ENCODE measurements at regions not wholly inside any gene's neighbourhood (a gene's known extent, or its start where the extent isn't known, plus 50 kb on each side); places are given as distances from the start of the nearest gene placed in this dataset.

DNA sequence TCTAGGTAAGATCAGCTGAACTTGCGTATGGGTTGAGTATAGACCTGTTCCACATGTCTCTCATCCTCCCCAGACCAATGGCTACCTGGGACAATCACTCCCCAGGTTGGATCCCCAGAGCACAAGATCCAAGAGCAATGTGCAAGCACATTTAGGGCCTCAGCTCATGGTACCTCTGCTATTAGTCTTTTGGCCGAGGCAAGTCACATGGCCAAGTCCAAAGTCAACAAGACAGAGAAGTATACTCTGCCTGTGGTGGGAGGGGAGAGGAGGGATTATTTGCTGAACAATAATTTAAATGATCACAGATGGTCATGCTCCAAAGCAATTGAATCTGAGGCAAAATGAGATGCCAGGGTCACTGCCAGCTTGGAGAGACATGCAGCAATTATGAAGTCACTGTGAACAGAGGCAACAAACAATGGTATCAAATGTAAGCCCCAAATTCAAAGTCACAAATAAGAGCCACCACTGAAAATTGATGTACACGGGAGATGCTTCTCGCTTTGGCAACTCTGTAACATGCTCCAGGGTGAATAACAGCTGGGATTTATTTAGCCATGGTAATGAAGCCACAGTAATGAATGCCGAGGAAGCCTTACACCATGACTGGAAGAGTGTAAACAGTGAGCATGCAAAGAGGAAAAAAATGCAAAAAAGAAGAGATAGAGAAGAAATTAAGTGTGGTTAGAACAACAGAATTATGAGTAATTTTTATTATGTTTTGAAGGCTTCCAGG, 149.1 kb downstream of the ZNF281 start (continued):
- TF ChIP-seq, protein P1, sequence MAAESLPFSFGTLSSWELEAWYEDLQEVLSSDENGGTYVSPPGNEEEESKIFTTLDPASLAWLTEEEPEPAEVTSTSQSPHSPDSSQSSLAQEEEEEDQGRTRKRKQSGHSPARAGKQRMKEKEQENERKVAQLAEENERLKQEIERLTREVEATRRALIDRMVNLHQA (CRISPR knock-in tag; IDR thresholded peaks at IDR 0.05) = no peak
- TF ChIP-seq CCDC6 (CRISPR knock-in tag; IDR thresholded peaks at IDR 0.05) (no peak), PHF20 (CRISPR knock-in tag; IDR thresholded peaks at IDR 0.05) (no peak), KMT2A (CRISPR knock-in tag; IDR thresholded peaks at IDR 0.05) (no peak), ZMYM2 (CRISPR knock-in tag; IDR thresholded peaks at IDR 0.05) (no peak), EP300 (IDR thresholded peaks at IDR 0.05; ENCODE audit: low read depth in 2 of 2, low read length in 2 of 2) (0 out of 4 replicates have a peak, but pooled peaks of 1 of the 2 experiments have one; percentile 17), EP300 (CRISPR knock-in tag; IDR thresholded peaks at IDR 0.05; ENCODE audit: borderline replicate concordance) (no peak), PHF5A (CRISPR knock-in tag; IDR thresholded peaks at IDR 0.05; ENCODE audit: low read depth, unreplicated experiment) (no peak), IKZF1 (IDR thresholded peaks at IDR 0.05) (no peak), RARA (CRISPR knock-in tag; IDR thresholded peaks at IDR 0.05) (peak; percentile 46; the same call in 1 of the 2 replicates), SOX5 (CRISPR knock-in tag; IDR thresholded peaks at IDR 0.05; ENCODE audit: borderline replicate concordance) (peak; percentile 44; the same call in 1 of the 2 replicates), RXRB (CRISPR knock-in tag; IDR thresholded peaks at IDR 0.05; ENCODE audit: borderline replicate concordance) (peak; percentile 65; the same call in 1 of the 2 replicates), SYNCRIP (IDR thresholded peaks at IDR 0.05; ENCODE audit: insufficient read depth, low read depth, low read length) (no peak), TARDBP (CRISPR knock-in tag; IDR thresholded peaks at IDR 0.05) (no peak), FOXP1 (IDR thresholded peaks at IDR 0.05) (no peak), FOXP1 (CRISPR knock-in tag; IDR thresholded peaks at IDR 0.05) (peak; percentile 37; the same call in 1 of the 2 replicates), MIXL1 (CRISPR knock-in tag; IDR thresholded peaks at IDR 0.05) (0 out of 2 replicates have a peak, but pooled peaks have one; percentile 40), AGO1 (IDR thresholded peaks at IDR 0.05; ENCODE audit: low read depth, low read length, poor library complexity, severe bottlenecking) (no peak), ZIK1 (CRISPR knock-in tag; IDR thresholded peaks at IDR 0.05; ENCODE audit: borderline replicate concordance, low read depth) (no peak), ZNF644 (CRISPR knock-in tag; IDR thresholded peaks at IDR 0.05; ENCODE audit: low read depth) (peak; percentile 93)
- TF ChIP-seq, protein P2, sequence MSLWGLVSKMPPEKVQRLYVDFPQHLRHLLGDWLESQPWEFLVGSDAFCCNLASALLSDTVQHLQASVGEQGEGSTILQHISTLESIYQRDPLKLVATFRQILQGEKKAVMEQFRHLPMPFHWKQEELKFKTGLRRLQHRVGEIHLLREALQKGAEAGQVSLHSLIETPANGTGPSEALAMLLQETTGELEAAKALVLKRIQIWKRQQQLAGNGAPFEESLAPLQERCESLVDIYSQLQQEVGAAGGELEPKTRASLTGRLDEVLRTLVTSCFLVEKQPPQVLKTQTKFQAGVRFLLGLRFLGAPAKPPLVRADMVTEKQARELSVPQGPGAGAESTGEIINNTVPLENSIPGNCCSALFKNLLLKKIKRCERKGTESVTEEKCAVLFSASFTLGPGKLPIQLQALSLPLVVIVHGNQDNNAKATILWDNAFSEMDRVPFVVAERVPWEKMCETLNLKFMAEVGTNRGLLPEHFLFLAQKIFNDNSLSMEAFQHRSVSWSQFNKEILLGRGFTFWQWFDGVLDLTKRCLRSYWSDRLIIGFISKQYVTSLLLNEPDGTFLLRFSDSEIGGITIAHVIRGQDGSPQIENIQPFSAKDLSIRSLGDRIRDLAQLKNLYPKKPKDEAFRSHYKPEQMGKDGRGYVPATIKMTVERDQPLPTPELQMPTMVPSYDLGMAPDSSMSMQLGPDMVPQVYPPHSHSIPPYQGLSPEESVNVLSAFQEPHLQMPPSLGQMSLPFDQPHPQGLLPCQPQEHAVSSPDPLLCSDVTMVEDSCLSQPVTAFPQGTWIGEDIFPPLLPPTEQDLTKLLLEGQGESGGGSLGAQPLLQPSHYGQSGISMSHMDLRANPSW (CRISPR knock-in tag; IDR thresholded peaks at IDR 0.05; ENCODE audit: borderline replicate concordance) = no peak
- TF ChIP-seq, protein P3, sequence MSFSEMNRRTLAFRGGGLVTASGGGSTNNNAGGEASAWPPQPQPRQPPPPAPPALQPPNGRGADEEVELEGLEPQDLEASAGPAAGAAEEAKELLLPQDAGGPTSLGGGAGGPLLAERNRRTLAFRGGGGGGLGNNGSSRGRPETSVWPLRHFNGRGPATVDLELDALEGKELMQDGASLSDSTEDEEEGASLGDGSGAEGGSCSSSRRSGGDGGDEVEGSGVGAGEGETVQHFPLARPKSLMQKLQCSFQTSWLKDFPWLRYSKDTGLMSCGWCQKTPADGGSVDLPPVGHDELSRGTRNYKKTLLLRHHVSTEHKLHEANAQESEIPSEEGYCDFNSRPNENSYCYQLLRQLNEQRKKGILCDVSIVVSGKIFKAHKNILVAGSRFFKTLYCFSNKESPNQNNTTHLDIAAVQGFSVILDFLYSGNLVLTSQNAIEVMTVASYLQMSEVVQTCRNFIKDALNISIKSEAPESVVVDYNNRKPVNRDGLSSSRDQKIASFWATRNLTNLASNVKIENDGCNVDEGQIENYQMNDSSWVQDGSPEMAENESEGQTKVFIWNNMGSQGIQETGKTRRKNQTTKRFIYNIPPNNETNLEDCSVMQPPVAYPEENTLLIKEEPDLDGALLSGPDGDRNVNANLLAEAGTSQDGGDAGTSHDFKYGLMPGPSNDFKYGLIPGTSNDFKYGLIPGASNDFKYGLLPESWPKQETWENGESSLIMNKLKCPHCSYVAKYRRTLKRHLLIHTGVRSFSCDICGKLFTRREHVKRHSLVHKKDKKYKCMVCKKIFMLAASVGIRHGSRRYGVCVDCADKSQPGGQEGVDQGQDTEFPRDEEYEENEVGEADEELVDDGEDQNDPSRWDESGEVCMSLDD (CRISPR knock-in tag; IDR thresholded peaks at IDR 0.05; ENCODE audit: borderline replicate concordance) = no peak
- TF ChIP-seq, protein P4, sequence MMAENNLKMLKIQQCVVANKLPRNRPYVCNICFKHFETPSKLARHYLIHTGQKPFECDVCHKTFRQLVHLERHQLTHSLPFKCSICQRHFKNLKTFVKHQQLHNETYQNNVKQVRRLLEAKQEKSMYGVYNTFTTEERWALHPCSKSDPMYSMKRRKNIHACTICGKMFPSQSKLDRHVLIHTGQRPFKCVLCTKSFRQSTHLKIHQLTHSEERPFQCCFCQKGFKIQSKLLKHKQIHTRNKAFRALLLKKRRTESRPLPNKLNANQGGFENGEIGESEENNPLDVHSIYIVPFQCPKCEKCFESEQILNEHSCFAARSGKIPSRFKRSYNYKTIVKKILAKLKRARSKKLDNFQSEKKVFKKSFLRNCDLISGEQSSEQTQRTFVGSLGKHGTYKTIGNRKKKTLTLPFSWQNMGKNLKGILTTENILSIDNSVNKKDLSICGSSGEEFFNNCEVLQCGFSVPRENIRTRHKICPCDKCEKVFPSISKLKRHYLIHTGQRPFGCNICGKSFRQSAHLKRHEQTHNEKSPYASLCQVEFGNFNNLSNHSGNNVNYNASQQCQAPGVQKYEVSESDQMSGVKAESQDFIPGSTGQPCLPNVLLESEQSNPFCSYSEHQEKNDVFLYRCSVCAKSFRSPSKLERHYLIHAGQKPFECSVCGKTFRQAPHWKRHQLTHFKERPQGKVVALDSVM (CRISPR knock-in tag; IDR thresholded peaks at IDR 0.05) = no peak

Measured in HepG2 (cell line).